HG02763 (cell line): ENCODE measurements at regions not wholly inside any gene's neighbourhood (a gene's known extent, or its start where the extent isn't known, plus 50 kb on each side); places are given as distances from the start of the nearest gene placed in this dataset.

Source experiments
- ATAC-seq: cut with Tn5 transposase; IDR thresholded peaks from one replicate; pipeline ENCODE4 v1.9.1; 2021; ENCODE audit warnings: mild to moderate bottlenecking, moderate library complexity; ENCODE audit not compliant: unreplicated experiment

DNA sequence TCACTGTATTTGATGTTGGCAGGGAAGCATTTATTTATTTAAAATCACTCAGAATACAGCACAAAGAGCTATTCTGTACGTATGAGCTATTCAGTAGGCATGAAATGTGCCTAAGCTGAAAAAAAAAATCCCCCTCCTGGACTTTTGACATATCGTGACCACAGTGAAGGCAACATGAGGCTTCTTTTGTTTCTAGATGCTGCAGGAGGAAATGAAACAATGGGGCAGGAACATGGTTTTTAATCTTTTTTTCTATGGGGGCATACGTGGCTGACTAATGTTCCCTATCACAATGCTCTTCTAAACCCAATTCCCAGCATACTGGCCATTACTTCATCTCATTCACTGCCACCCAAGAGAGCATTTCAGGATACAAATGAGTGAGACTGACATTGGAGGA is 191.0 kb upstream of the PMFBP1 start:
- ATAC-seq: no peak

DNA sequence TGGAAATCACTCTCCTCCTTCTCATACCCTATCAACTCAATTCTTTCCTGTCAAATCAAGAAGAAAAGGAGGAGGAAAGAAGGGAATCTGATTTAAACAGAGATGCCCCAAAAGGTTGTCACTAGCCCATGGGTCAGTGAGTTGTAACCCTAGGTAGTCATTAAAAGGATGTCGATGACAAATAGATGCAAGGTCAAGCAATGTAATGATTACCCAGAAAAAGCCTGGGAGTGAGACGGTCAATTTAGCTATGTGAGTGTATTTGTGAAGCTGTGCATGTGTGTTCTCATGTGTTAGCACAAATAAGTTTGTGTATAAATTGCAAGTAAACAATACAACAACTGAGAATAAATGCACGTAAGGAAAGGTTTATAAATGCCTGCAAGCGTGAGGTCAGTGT is 190.5 kb upstream of the PMFBP1 start:
- no peak for ATAC-seq

DNA sequence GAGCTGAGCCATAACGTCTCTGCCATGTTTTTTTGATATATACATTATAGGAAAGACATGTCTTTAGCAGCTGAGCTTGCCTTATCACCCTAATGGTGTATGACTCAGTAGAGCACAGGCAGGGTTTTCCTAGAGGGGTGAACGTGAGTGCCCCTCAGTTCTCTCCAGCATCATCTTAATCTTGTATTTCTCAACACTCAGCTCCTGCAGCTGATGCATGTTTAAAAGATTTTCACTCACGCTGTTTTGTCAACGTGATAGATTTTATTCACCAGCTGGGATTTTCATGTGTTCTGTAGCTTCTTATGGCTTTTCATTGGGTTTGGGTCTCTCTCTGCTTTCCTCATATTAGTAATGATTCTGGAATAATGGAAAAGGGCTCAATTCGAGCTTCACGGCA is 186.0 kb upstream of the PMFBP1 start:
- no peak for ATAC-seq

DNA sequence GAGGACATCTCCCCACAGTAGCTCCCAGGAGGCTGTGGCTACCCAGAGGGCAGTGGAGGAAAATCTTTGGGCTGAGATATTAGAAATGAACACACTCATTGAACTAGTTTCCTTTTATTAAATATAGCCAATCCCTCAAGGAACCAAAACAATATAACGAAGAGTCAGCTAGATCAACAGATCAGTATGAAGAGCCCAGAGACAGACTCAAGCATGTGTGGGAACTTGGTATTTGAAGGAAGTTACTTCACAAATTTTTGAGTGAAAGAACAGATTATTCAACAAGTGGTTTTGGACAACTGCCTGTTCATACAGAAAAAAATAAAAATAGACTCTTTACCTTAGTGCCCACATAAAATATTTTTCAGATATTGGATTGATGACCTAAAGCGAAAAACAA is 183.6 kb upstream of the PMFBP1 start:
- ATAC-seq: no peak

DNA sequence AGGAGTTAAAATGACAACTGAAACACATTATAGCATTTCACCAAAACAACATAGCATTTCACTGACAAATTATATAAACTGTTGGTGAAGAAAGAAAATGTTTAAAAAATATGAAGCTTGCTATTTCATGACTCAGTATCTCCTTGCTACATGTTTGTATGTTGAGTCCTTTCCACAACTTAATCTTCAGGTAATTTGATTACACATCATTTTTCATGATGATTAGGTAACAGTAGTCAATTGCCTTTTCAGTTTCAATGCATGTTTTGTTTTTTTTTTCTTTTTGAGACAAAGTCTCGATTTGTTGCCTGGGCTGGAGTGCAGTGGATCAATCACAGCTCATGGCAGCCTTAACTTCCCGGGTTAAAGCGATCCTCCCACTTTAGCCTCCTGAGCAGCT is 177.8 kb upstream of the PMFBP1 start:
- no peak for ATAC-seq

DNA sequence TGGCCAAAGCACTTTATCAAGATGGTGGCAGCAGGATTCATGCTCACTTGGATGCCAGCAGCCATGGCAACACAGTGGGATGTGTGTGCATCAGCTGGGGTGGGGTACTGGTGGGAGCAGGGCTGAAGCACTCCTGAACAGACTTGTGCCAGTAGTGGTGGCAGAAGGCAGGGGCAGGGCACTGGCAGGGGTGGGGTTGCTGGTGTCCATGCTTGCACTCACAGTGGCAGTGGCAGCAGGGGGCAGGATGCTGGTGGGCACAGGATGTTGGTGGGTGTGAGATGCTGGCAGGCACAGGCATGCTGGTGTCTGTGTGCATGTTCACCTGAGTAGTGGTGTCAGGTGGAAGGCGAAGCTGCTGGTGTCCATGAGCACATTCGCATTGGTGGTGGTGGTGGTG is 161.0 kb upstream of the PMFBP1 start:
- no peak for ATAC-seq

DNA sequence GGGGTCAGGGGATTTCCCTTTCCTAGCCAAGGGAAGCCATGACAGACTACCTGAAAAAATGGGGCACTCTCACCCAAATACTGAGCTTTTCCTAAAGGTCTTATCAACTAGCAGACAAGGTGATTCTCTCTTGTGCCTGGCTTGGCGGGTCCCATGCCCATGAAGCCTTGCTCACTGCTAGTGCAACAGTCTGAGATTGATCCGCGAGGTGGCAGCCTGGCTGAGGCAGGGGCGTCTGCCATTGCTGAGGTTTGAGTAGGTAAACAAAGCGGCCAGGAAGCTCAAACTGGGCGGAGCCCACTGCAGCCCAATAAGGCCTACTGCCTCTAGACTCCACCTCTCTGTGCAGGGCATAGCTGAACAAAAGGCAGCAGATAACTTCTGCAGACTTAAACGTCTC is 152.6 kb upstream of the PMFBP1 start:
- no peak for ATAC-seq

DNA sequence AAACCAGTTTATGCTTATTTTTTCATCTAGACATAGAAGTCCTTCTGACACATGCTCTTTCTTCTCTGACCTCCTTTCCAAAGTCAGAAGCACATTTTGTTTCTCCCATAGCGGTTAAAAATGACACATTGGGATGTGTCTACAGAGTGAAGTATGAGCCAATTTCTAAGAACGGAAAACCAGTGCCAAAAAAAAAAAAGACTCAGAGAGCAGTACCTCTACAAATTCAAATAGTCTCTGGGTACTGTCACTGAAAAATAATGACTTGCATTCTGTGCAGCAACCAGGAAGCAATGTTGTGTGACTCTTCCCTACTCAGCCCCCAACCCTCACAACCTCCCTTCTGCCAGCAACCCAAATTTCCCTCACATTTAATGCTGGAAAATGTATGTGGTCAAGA is 145.5 kb upstream of the PMFBP1 start:
- no peak for ATAC-seq

DNA sequence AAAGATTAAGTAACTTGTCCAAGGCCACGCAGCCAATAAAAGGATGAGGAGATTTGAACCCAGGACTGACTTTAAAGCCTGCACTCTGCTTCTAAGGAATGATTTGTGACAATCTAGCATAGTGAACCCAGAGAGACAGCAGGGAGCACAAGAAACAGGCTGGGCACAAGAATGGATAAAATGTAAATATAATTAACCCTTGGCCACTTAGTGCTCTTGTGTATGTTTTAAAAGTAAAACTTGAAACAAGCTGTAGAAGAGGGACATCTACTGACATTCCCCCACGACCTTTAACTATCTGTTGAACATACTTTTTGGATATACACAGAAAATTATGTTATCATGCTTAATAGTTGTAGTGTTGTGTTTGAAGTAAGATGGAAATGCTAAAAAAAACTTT is 141.9 kb upstream of the PMFBP1 start:
- ATAC-seq: no peak

DNA sequence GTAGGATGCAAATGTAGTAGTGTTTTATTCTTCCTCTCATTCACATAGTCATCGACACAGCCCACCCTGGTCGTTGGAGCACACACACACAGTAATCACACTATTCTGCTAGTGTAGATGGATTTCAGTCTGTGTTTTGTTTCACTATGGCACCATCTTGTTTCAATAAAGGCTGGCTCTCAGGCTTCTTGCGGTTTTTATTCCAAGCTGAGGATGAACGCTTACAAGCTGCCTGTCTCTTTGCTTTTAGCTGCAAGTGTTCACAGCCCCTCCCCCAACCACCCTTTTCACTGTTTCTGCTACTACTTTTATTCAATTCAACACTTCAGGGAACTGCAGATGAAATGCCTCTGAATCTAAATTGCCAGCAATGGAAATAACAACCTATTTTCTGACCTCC is 140.9 kb upstream of the PMFBP1 start:
- no peak for ATAC-seq

DNA sequence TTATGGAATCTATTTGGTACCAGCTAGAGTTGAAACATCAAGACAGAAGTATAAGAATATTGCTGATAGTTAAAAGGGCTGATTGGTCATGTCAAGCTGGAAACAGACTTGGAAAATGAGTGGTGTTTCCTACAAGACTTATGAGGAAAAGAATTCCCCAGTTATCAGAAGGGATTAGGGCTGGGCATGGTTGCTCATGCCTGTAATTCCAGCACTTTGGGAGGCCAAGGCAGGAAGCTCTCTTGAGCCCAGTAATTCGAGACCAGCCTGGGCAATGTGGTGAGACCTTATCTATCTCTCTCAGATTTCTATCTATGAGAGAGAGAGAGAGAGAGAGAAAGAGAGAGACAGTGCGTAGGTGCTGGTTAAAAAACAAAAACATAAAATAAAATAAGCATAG is 139.5 kb upstream of the PMFBP1 start:
- no peak for ATAC-seq

DNA sequence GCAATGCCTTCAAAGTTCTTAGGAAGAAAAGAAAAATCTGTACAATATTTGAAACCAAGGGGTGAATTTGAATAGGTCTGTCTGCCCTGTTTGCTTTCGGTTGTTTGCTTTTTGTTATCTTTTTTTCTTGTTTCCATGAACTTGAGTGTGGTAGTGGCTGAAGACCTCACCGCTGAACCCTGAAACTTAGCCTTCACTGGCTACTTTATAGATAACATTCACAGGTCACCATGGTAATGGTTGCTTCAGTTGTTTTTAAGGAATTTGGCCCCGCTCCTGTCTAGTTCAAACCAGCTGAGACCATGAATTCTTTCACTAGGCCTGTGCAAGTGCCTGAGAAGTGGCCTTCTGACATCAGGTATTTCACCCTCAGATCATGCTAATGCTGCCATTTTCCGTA is 137.0 kb upstream of the PMFBP1 start:
- no peak for ATAC-seq

DNA sequence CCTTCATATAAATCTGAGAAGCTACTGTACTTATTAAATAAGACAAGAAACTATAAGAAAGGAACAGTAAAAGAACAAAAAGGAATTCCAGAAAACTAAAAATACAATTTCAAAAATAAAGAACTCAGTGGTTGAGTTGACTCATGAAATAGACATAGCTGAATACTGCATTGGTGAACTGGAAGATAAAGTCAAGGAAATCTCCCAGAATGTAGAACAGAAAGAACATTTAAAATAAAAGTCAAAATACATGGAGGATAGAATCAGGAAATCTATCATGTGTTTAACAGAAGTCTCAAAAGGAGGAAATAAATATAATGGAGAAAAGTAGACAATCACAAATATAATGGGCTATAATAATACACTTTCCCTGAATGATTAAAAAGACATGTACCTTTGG is 136.4 kb upstream of the PMFBP1 start:
- ATAC-seq: no peak

DNA sequence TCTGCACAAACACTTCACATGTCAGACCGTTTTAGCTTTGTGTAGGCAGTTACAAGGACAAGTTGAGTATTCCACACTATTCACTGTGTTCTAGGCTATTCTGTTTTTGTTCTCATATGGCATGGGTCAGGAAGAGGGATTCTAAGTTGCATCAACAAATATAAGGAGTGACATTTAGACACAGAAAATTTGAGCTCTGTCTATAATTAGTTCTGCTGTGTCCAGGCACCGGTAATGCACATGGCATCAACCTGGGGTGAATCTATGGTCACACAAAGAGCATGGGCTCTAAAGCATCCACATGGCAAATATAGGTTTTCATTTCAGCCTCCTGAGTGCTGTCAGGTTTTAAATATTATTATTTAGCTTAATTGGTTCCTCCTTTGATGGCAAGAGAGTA is 130.4 kb upstream of the PMFBP1 start:
- ATAC-seq: no peak

DNA sequence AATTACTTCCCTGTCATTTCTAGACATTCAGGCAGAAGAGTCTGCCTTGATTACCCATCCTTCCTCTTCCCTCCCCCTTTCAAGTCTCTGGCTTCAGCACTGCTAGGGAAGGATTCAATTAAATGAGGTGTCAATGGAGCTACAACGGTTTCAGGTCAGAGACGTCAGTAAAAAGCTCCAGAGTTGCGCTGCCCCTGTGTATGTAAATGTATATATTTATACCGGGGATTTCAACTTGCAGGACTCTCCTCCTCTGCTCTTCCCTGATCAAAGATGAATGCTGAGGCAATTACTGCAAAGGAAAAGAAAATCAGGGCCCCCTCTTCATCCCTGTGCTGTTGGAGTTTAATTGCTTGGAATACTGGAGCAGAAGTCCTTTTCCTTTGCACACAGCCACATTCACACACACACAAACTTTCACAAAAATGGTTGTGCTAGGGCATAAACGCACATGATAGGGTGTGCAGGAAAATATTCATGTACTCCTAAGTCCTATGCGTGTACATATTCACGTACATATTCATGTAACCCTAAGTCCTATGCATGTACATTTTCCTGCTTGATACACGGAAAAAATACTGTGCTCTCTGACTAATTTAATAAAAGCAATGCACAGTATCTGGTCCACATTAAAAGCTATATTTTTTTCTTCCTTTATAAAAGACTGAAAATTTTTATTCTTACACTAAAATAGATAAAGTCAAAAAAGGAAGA is 129.7 kb upstream of the PMFBP1 start:
- no peak for ATAC-seq

DNA sequence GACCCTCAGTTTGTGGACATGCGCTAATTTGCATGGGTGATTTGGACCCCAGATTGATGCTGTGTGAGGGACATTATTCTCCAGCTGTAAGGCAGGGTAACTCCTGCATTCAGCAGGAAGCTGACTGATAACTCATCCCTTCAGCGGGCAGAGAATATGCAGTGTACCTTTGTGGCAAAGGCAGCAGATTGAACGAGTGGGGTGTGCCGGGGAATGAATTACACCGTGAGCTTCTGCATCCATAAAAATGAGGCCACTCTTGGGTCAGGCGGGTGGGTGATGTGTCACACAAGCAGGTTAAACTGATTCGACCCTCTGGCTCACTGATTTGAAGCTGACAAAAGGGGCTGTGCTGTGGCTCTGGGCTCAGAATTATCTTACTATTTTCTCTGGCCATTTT is 128.9 kb upstream of the PMFBP1 start:
- no peak for ATAC-seq

DNA sequence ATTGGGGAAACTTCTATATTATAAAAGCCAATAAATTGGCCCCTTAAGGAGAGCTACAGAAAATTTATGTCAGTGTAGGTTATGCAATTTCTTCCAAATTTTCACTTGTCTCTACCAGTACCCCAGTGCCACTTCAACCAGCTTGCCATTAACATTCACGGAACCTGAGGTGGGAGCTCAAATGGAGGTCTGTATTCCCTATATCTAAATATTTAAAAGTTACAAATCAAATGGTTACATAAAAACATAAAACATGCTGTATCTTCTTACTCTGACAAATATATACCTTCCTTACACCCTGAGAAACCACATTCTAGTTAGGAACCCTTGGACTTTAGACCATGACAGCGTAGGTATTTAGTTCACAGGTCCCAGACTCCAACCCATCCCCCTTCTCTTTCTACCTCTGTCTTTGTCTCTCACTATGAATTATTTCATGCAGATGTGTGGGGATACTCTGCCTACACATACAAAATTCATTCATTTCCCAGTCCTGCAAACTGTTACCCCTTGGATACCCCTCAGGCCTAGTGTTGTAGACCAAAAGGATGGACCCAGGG is 127.8 kb upstream of the PMFBP1 start:
- ATAC-seq: no peak

DNA sequence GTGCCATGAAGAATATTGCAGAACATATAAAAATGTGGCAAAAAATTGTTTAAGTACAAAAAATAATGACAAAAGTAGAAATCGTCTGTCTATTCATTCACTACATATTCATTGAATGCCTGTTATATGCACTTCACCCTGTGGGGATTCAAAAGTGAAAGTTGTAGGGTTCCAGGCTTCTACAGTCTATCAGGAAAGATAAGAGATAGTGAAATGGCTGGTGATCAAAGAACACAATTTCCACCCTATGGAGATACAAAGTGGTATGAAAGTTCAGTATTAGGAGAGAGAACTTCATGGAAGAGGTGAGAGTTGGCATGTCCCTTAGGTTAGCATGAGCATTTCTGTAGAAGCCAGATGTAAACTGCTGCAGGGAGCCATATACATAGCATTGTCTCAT is 127.0 kb upstream of the PMFBP1 start:
- no peak for ATAC-seq

DNA sequence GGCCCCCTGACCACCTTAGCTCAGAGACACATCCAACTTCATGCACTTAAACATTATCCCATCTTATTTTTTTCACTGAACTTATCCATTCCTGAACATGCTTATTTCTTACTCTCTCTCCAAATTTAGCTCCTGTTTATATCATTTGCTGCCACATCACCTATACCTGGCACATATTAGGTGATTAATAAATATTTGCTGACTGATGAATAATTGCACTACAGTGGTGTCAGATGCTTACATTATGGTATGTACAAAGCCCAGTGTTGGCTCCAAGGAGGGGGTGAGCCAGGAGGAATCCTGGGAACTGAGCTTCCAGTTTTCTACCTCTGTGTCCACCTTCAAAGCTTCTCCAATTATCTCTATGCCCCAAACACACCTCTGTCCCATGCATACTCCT is 124.0 kb upstream of the PMFBP1 start:
- ATAC-seq: no peak

DNA sequence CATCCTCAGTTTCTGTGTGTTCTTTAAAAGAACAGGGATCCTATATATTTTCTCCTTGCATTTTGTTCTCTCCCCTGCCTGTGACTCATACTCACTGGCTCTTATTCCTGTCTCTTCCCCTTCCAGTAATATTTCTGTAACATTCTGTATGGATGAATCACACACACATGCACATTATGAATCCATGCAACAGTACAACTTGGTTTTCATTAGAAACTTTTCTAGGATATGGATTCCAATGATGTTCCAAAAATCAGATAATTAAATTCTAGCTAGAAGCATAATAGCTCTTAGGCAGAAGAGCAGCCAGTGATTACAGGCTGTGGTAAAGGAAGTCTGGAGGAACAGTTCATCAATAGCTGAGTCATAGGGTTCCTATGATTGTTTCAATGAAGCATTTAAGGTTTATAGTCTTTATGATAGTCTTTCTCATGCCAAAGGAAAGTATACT is 119.6 kb upstream of the PMFBP1 start:
- no peak for ATAC-seq

DNA sequence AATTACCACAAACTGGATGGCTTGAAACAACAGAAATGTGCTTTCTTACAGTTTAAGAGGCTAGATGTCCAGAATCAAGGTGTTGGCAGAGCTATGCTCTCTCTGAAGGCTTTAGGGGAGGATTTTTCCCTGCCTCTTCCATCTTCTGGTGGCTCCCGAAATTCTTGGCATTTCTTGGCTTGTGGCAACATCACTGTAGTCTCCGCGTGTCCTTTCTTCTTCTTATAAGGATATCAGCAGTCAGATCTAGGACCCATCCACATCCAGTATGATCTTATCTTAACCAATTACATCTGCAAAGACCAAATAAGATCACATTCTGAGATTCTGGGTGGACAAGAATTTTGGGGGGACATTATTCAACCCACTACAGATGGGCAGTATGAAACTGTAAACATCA is 119.2 kb upstream of the PMFBP1 start:
- ATAC-seq: no peak

DNA sequence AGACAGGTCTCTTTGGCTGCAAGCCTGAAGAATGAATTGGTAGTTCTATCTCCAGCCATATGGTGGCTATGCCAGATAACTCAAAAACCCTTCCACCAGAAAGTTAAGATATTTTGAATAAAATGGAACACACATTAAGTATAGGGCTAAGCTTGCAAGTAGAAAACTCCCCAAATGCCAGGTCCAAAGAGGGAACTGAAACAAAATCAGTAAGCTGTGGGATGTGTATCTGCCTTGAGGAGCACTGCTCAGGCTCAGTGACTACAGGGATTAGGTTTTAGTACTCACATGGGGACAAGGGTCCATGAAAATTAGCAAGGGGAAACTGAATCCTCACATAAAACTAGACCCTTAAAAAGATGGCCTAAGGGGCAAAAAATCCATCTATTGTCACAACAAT is 115.7 kb upstream of the PMFBP1 start:
- no peak for ATAC-seq

DNA sequence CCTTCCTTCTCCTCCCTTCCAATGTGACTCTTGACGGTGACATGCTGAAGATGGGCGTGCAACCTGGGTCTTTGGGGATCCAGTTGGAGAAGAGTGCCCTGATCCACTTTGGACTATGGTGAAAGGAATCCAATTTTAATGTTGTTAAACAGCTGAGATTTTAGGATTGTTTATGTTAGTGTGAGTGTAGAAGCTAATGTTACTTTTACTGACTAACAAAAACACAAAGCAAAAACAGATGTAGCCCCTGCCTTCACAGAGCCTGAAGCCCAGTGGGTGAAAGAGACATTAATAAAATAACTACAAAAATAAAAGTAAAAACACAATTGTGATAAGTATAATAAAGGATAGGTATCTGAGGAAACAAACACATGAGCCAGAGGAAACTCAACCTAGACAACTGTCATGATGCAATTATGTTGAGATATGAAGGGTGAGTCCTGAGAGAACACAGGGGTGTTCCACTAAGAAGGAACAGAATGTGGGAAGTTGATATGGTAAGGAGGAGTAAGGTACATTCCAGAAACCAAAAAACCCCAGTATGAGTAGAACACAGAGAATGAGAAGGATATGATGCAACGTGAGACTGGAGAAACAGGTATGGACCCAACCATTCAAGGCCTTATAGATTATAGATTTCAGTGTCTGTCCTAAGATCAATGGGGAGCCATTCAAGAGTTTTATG is 115.1 kb upstream of the PMFBP1 start:
- no peak for ATAC-seq
